ENCODE measurements at regions not wholly inside any gene's neighbourhood (a gene's known extent, or its start where the extent isn't known, plus 50 kb on each side); places are given as distances from the start of the nearest gene placed in this dataset.
"Not testable (repeated sequence)": the region's sequence is repeated elsewhere in the genome, so short reads cannot be mapped to it uniquely, and the experiment has no call there.

GRCh38 chr17:5769593-5770354 lies 185.5 kb upstream of the NLRP1 start:
- TF ChIP-seq EZH2phosphoT487 (IDR thresholded peaks at IDR 0.05; ENCODE audit: low read depth) (no peak), CTCF (IDR thresholded peaks at IDR 0.05; ENCODE audit: low read depth, low read length) (no peak)
- no peak overlapping the region for H3K4me2 ChIP-seq (ENCODE audit: low read length)
- no peaks in the 10 kb centered on the region for H3K4me1 ChIP-seq (ENCODE audit: low read length)
- H3K27me3 ChIP-seq (ENCODE audit: low read depth, low read length): no peaks in the 10 kb centered on the region
- no peaks in the 10 kb centered on the region for H4K20me1 ChIP-seq (ENCODE audit: insufficient read depth, low read length)
- no peaks in the 10 kb centered on the region for H3K36me3 ChIP-seq (replicated peaks; ENCODE audit: low read depth, low read length)
- H3K79me2 ChIP-seq (ENCODE audit: low read length): no peaks in the 10 kb centered on the region
- no peak overlapping the region for H3K4me3 ChIP-seq (ENCODE audit: low read length)
- H3K27ac ChIP-seq (ENCODE audit: low read length): no peak overlapping the region
- no peak overlapping the region for H2AFZ ChIP-seq (ENCODE audit: low read depth, low read length)
- no peak overlapping the region for H3K9ac ChIP-seq (ENCODE audit: low read length)
- H3K9me3 ChIP-seq (ENCODE audit: insufficient read depth, low read length): no peaks in the 10 kb centered on the region

- TF ChIP-seq CTCF (IDR thresholded peaks at IDR 0.05; ENCODE audit: low read depth, low read length): no peak
- TF ChIP-seq EZH2phosphoT487 (IDR thresholded peaks at IDR 0.05; ENCODE audit: low read depth): no peak
- no peaks in the 10 kb centered on the region for H3K79me2 ChIP-seq (ENCODE audit: low read length)
- H3K4me1 ChIP-seq (ENCODE audit: low read length): no peaks in the 10 kb centered on the region
- no peaks in the 10 kb centered on the region for H3K36me3 ChIP-seq (replicated peaks; ENCODE audit: low read depth, low read length)
- H3K4me2 ChIP-seq (ENCODE audit: low read length): no peak overlapping the region
- no peak overlapping the region for H3K4me3 ChIP-seq (ENCODE audit: low read length)
- no peak overlapping the region for H2AFZ ChIP-seq (ENCODE audit: low read depth, low read length)
- no peak overlapping the region for H3K9ac ChIP-seq (ENCODE audit: low read length)
- no peak overlapping the region for H3K27ac ChIP-seq (ENCODE audit: low read length)
- H3K9me3 ChIP-seq (ENCODE audit: insufficient read depth, low read length): no peaks in the 10 kb centered on the region
- H4K20me1 ChIP-seq (ENCODE audit: insufficient read depth, low read length): no peaks in the 10 kb centered on the region
- no peaks in the 10 kb centered on the region for H3K27me3 ChIP-seq (ENCODE audit: low read depth, low read length)
Measured at GRCh38 chr17:5770441-5771270, 186.3 kb upstream of the NLRP1 start.

GRCh38 chr17:5771271-5771577 lies 186.9 kb upstream of the NLRP1 start:
- not testable (repeated sequence) for H3K4me1 ChIP-seq (ENCODE audit: low read length); H3K4me2 ChIP-seq (ENCODE audit: low read length); H3K36me3 ChIP-seq (replicated peaks; ENCODE audit: low read depth, low read length); H3K9me3 ChIP-seq (ENCODE audit: insufficient read depth, low read length); H4K20me1 ChIP-seq (ENCODE audit: insufficient read depth, low read length); H3K9ac ChIP-seq (ENCODE audit: low read length); H2AFZ ChIP-seq (ENCODE audit: low read depth, low read length); H3K27me3 ChIP-seq (ENCODE audit: low read depth, low read length); H3K79me2 ChIP-seq (ENCODE audit: low read length); H3K27ac ChIP-seq (ENCODE audit: low read length); H3K4me3 ChIP-seq (ENCODE audit: low read length)

- H3K36me3 ChIP-seq (replicated peaks; ENCODE audit: low read depth, low read length); H3K4me3 ChIP-seq (ENCODE audit: low read length); H3K4me2 ChIP-seq (ENCODE audit: low read length); H3K79me2 ChIP-seq (ENCODE audit: low read length); H2AFZ ChIP-seq (ENCODE audit: low read depth, low read length); H3K4me1 ChIP-seq (ENCODE audit: low read length); H3K27me3 ChIP-seq (ENCODE audit: low read depth, low read length); H4K20me1 ChIP-seq (ENCODE audit: insufficient read depth, low read length); H3K9me3 ChIP-seq (ENCODE audit: insufficient read depth, low read length); H3K9ac ChIP-seq (ENCODE audit: low read length); H3K27ac ChIP-seq (ENCODE audit: low read length): not testable (repeated sequence)
Measured at GRCh38 chr17:5772017-5772416, 187.7 kb upstream of the NLRP1 start.

- H3K79me2 ChIP-seq (ENCODE audit: low read length): no peaks in the 10 kb centered on the region
- H3K36me3 ChIP-seq (replicated peaks; ENCODE audit: low read depth, low read length): no peaks in the 10 kb centered on the region
- no peak overlapping the region for H2AFZ ChIP-seq (ENCODE audit: low read depth, low read length)
- H3K27ac ChIP-seq (ENCODE audit: low read length): no peak overlapping the region
- H3K9ac ChIP-seq (ENCODE audit: low read length): no peak overlapping the region
- no peaks in the 10 kb centered on the region for H3K9me3 ChIP-seq (ENCODE audit: insufficient read depth, low read length)
- no peaks in the 10 kb centered on the region for H3K27me3 ChIP-seq (ENCODE audit: low read depth, low read length)
- no peak overlapping the region for H3K4me2 ChIP-seq (ENCODE audit: low read length)
- H3K4me1 ChIP-seq (ENCODE audit: low read length): no peaks in the 10 kb centered on the region
- H4K20me1 ChIP-seq (ENCODE audit: insufficient read depth, low read length): no peaks in the 10 kb centered on the region
- no peak overlapping the region for H3K4me3 ChIP-seq (ENCODE audit: low read length)
- TF ChIP-seq EZH2phosphoT487 (IDR thresholded peaks at IDR 0.05; ENCODE audit: low read depth): no peak
- TF ChIP-seq CTCF (IDR thresholded peaks at IDR 0.05; ENCODE audit: low read depth, low read length): no peak
Measured at GRCh38 chr17:5772720-5773119, 188.4 kb upstream of the NLRP1 start.
